Sciatic nerve (tissue), 2 donors: ENCODE measurements at regions not wholly inside any gene's neighbourhood (a gene's known extent, or its start where the extent isn't known, plus 50 kb on each side); places are given as distances from the start of the nearest gene placed in this dataset.
A peak's percentile ranks its signal among the peaks of the same experiment; 100 is the strongest.
"Not testable (repeated sequence)": the region's sequence is repeated elsewhere in the genome, so short reads cannot be mapped to it uniquely, and the experiment has no call there.

Experiments used
- ATAC-seq: fragments of 200-7000 bp; cut with Tn5 transposase; one replicate; pipeline ENCODE4 v1.9.1; 2020; ENCODE audit warnings: mild to moderate bottlenecking, moderate library complexity
- DNase-seq: peaks from one replicate; pipeline ENCODE4 v3.0.0-alpha.2; 2020; ENCODE audit warnings: low spot score
- intact Hi-C: fragments of 100-400 bp; cut with DNase I; formaldehyde crosslinking; loops from one replicate; pipeline ENCODE4 v1.14.2; 2022
- donor health status: DM: no; HTN: no; CAD: no.
- donor health status: DM: no; HTN: no; CAD: no.

DNA sequence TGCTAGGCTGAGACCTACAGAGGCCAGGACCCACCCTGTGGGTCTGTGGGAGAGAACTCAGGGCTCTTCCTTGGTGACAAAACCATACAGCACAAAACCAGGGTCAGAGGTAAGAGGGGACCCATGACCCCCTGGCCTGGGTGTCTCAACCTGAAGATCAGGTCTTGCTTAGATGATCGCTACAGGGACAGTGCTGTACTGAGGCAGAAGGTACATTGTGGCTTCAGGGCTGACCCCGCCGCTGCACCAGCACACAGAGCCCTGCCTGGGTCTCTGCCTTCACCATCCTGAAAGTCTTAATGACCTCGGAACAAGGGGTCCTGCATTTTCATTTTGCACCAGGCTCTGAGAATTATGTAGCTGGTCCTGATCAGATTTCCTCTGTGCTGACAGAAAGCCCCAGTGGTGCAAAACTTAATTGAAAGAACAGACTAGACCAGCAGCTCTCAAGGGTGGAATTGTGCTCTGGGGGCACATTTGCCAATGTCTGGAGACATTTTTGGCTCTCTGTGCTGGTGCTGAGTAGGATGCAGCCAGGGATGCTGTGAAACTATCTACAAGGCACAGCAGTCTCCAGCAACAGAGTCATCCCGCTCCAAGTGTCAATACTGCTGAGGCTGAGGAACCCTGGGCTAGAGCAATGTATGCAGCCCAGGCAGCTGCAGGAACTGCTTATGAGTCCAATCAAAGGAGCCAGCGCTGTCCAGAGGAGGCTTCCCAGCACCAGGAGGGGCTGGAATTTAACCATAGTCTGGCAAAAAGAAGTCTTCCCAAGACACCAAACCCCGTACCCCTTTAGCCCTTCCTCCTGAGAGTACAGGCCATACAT, 254.9 kb downstream of the ERMARD start:
- DNase-seq (no peak), ATAC-seq (no peak)
- intact Hi-C loops = no loop called here

DNA sequence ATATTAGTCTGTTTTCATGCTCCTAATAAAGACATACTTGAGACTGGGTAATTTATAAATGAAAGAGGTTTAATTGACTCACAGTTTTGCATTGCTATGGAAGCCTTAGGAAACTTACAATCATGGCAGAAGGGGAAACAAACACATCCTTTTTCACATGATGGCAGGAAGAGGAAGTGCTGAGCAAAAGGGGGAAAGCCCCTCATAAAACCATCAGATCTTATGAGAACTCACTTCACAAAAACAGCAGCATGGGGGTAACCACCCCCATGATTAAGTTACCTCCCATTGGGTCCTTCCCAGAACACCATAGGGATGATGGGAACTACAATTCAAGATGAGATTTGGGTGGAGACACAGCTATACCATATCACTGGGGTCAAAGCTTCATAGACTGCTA, 254.2 kb downstream of the ERMARD start:
- DNase-seq (no peak), ATAC-seq (no peak)
- intact Hi-C loops = no loop called here

DNA sequence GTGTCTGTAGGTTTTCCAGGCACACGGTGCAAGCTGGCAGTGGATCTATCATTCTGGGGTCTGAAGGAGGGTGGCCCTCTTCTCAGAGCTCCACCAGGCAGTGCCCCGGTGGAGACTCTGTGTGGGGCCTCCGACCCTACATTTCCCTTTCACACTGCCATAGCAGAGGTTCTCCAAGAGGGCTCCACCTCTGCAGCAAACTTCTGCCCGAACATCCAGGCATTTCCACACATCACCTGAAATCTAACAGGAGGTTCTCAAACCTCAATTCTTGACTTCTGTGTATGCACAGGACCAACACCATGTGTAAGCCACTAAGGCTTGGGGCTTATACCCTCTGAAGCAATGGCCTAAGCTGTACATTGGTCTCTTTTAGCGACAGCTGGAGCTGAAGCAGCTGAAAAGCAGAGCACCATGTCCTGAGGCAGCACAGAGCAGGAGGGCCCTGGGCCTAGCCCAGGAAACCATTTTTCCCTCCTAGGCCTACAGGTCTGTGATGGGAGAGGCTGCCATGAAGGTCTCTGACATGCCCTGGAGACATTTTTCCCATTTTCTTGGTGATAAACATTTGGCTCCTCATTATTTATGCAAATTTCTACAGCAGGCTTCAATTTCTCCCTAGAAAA, 253.3 kb downstream of the ERMARD start:
- no peak for ATAC-seq
- DNase-seq = no peak
- intact Hi-C loops = no loop called here

DNA sequence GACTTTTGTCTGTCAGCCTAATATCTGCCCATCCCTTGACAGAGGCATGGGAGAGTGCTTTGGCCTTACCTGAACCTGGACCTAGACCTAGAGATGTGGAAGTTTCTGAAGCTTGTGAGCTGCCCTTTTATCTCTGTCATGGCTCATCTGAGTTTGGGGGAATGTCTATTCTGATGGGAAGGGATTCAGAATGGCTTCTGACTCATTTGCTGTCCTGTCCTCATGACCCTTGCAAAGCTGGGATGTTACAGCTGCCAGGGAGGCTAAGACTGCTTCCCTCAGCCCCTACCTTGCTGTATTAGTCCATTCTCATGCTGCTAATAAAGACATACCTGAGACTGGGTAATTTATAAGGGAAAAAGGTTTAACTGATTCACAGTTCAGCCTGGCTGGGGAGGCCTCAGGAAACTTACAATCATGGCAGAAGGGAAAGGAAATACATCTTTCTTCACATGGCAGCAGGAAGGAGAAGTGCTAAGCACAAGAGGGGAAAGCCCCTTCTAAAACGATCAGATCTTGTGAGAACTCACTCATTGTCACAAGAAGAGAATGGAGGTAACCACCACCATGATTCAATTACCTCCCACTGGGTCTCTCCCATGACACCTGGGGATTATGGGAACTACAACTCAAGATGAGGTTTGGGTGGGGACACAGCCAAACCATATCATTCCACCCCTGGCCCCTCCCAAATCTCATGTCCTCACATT, 252.2 kb downstream of the ERMARD start:
- intact Hi-C loops = no loop called here
- DNase-seq (no peak), ATAC-seq (no peak)

DNA sequence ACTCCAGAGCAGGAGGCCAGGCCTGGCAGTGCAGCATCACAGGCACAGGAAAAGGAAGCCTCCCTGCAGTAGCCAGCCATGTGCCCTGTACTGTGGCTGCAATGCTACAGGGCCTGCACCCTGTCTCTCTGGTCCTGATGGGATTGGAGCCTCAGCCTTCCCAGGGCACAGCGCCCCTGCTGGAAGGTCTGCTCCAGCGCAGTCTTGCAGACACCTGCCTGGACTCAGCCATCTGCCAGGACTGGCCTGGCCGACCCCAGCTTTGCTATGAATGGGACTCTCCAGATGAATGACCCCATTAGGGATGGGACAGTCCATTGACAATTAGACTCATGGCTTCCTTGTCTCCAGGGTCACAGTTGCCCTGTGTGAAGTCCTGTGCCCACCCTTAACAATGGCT, 251.6 kb downstream of the ERMARD start:
- ATAC-seq (no peak), DNase-seq (no peak)
- intact Hi-C loops = no loop called here

DNA sequence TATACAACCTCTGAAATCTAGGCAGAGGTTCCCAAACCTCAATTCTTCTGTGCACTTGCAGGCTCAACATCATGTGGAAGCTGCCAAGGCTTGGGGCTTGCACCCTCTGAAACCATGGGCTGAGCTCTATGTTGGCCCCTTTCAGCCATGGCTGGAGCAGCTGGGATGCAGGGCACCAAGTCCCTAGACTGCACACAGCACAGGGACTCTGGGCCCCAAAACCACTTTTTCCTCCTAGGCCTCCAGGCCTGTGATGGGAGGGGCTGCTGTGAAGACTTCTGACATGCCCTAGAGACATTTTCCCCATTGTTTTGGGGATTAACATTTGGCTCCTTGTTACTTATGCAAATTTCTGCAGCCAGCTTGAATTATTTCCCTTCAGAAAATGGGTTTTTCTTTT, 250.4 kb downstream of the ERMARD start:
- DNase-seq, ATAC-seq, intact Hi-C loops: not testable (repeated sequence)

DNA sequence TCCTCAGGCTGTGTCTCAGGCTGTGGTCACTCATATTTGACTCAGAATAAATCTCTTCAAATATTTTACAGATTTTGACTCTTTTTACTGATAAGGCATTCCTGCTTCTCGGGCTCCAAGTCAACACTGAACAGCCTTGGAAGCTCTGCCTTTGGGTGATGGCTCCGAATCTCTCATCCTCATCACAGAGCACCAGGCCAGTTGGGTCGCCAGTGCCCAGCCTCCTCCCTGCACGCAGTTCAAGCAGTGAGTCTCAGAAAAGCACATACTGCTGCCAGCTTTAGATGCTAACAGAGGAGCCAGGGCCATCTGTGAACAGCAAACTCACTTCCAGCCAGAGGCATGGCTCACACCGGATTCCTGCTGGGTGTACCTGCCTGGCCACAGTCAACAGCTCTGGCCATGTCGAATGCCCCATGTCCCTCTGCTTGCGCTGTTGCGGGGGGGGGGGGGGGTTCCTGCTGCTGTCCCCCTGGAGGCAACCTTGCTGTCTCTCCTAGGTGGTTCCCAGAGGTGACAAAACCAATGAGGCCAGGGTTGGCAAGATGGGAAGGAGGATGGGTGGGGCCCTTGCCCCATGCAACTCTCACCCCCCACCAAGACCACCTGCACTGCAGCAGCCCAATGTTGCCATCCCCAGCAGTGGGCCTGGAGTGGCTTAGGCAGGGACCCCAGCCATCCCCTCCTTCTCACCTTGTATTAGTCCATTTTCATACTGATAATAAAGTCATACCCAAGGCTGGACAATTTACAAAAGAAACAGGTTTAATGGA, 248.8 kb downstream of the ERMARD start:
- intact Hi-C loops = no loop called here
- no peak for DNase-seq
- no peak for ATAC-seq

DNA sequence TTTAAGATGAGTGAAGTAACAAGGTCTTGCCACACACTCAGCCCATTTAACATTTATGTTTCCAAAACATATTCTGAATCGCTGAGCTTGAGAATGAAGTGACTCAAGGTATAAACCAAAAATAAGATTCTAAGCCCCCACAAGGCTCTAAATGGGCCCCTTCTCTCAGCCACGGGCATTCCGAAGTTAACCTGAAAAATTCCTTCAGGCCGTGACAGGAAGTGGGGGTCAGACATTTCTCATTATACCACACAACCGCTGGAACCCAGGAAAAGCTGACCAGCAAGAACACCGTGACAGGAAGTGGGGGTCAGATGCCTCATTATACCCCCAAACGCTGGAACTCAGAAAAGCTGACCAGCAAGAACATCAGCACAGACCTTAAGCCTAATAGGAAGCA, 247.9 kb downstream of the ERMARD start:
- DNase-seq = no peak
- ATAC-seq = no peak
- intact Hi-C loops = no loop called here

DNA sequence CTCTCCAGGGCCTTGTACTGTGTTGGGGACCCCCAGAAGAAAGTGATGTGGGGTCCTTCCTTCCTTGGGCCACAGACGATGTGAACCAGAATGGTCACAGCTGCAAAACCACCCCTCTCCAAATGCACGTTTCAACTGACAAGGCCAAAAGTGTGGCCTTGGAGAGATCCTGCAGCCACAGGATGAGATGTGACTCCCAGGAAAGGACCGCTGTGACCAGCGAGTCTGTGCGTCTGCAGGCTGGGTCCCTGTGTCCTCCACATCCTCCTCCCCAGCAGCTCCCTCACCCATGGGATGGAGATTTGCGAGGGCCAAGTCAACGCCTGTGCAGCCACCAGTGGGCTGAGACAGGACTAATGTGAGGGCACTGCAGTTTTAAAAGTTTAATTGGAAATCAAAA, 247.0 kb downstream of the ERMARD start:
- DNase-seq (no peak), ATAC-seq (no peak)
- intact Hi-C loops = no loop called here

DNA sequence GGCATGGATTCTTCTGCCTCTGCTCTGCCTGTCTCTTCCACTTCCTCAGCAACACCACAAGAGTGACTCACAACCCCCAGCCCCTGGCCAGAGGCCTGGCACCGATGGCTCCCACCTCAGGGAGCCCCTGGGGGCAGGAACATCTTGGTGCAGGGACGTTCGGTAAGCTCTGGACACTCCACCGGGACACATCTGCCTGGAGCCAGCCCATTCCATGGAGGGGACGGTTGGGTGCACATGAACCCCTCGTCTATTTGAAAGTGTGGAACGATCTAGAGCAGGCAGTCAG, 246.5 kb downstream of the ERMARD start:
- no peak for DNase-seq
- no peak for ATAC-seq
- intact Hi-C loops = no loop called here

DNA sequence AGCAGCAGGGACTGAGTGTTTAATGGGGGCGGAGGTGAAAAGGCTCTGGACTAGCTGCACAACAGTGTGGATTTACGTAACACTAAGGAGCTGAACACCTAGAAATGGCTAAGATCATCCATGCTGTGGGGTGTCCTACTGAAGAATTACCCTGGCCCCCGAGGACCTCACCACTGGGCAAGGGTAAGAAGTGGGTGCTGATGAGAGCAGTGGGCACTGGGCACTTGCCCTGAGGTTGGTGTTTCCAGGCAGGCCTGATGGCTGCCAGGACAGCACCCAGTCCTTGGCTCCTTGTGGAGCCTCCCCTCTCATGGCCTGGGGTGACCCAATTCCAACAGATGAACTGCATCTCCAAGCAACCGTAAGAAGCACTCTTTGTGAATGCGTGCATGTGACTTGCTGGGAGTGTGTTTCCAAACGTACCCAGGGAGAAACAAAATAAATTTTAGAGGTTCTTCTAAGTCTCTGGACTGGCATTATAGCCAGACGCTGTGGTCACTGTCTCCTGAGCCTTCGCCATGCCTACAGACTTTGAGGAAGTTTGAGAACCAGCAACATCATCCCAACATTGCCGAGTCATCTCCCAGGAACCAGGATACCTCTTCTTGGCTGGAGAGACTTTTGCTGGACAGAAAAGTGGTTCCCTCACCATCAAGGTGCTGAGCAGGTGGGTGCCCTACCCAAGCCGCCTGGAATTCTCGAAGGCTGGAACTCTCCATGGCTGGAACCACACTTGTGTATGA, 245.9 kb downstream of the ERMARD start:
- ATAC-seq (no peak), DNase-seq (no peak)
- intact Hi-C loops = no loop called here

DNA sequence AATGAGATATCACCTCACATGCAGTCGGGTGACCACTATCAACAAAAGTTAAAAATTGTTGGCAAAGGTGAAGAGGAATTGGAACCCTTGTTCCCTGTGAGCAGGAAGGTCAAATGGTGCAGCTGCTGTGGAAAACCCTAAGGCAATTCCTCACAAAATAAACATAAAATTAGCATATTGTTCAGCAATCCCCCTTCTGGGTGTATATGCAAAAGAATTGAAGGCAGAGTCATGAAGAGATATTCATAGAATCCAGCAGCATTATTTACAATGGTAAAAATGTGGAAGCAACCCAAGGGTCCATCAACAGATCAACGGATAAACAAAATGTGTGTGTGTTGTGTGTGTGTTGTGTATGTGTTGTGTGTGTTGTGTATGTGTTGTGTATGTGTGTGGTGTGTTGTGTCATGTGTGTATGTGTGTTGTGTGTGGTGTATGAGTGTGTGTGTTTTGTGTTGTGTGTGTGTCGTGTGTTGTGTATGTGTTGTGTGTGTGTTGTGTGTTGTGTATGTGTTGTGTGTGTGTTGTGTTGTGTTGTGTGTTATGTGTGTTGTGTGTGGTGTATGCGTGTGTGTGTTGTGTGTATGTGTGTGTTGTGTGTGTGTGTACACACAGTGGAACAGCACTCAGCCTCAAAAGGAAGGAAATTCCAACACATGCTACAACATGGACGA, 245.1 kb downstream of the ERMARD start:
- DNase-seq (no peak), ATAC-seq (no peak)
- intact Hi-C loops = no loop called here

DNA sequence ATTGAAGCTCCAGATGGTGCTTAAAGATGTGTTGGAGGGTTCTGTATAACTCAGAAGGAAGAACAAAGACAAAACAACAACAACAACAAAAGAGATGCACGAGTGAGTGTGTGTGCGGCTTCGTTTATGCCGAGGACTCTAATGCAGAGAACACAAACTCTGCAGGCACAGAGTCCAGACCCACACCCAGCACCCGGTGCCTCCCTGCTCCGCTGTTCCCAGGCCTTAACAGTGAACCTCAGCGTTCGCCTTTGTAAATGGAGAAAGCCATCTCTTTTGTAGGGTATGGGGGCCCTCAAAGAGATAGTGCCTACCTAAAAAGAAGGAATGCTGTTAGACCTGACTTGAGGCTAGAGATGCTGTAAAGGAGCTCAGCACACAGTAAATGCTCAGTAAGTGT, 243.3 kb downstream of the ERMARD start:
- DNase-seq = no peak
- no peak for ATAC-seq
- intact Hi-C loops = no loop called here

DNA sequence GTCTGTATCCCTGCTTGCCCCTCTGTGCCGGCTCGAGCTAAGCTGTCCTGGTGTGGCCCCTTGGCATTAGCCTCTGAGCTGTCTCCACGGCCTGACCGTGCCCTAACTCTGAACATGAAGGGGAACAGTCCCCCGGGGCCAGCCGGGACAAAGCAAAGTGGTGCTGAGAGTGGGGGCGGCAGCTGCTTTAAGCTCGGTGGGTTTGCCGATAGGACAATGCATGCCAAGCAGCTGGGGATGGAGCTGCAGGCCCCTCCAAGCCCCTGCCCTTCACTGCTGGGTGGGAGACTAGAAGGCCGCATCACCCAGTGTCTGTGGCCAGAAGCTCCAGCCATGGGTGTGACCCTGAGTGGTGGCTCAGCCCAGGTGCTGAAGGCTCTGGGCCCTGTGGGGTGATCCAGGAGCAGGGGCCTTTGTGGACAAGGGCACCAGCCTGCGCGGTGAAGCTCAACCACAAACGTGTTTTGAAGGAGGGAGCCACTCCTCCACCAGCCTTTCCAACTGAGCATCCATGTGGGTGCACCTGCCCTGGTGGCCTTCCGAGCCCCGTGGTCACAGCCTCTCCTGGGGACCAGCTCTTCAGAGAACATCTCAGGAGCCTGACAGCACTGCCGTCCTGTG, 242.5 kb downstream of the ERMARD start:
- ATAC-seq = no peak

DNA sequence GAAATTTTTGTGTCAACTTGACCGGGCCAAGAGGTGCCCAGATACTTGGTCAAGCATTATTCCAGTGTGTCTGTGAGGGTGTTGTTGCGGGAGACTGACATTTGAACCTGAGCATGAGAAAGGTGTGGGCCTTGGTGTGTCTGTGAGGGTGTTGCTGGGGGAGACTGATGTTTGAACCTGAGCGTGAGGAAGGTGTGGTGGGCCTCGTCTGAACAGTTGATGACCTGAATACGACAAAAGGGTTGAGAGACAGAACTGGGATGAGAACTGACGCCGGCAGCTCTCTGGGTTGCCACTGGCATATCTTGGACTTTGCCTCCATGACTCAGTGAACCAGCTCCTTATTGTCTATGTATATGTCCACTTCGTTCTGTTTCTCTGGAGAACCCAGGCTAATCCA, 240.5 kb downstream of the ERMARD start:
- DNase-seq = no peak
- intact Hi-C loops = no loop called here
- ATAC-seq = no peak

More for the DNA sequence above, 242.5 kb downstream of the ERMARD start:
- intact Hi-C loops = no loop called here
- DNase-seq = no peak

DNA sequence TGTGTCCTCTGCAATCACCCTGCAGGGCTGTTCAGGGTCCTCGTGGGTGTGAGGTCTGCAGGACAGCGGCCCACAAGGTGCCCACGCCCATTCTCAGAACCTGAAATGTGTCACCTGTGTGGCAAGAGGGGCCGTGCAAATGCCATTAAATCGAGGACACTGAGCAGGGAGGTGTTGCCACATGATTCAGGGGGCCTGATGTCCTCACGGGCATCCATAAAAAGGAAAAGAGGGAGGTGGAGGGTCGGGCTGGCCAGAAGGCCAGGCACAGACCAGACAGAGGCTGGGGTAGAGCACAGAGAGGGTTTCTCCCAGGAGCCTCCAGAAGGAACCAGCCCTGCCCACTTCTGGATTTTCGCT, 239.6 kb downstream of the ERMARD start:
- intact Hi-C loops = no loop called here
- DNase-seq = no peak
- ATAC-seq = no peak

DNA sequence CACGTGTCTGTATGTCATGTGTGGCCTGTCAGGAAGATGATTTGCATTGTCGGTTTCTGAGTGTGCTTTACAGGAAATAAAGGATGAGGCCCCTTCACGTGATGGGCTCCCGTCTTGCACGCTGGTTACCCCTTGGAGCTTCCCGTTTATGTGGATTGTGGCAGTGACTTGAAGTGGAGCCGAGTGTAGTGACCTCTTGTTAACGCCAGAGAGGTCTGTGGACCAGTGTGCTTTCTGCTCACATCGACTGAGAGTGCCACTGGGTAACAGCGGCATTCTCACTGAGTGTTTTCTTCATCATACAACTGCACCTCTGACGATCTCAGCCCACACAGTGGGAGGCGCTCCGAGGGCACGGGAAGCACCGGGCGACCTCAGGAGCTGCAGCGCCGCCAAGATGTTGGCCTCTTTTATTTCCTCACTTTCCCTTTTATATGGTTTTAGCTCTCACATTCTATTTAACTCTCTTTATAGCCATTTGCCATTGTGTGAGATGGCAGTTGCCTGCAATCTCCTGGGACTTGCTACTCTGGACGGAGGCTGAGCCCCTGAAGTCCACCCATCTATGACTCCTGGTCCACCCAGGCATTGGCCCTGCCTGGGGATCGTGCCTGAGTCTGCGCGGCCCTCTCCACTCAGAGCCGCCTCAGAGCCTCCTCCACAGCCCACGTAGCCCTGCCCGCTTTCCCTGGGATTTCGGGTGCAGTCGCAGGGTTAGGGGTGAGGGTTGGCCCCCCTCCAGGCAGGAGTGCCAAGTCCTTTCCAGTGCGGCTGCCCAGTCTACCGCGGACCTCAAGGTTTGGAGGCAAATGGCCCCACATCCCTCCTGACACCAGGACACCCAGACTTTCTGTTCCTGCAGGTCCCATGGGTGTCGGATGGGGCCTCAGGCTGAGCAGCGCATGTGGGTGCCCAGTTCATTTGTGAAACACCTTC, 238.9 kb downstream of the ERMARD start:
- ATAC-seq (peak; percentile 70), DNase-seq (no peak)
- intact Hi-C loops = no loop called here
